K562 (cell line): ENCODE measurements at regions not wholly inside any gene's neighbourhood (a gene's known extent, or its start where the extent isn't known, plus 50 kb on each side); places are given as distances from the start of the nearest gene placed in this dataset.
A peak's percentile ranks its signal among the peaks of the same experiment; 100 is the strongest.

Experiments used
- ATAC-seq: fragments of 200-7000 bp; cut with Tn5 transposase; 3 replicates; pipeline ENCODE4 v1.9.1; 2020; ENCODE audit warnings: moderate library complexity
- BruUV-seq: library from RNA; stranded (reverse); fragments of 400-500 nt; replicated peaks from 2 replicates; lab custom pipeline; 2021; lab: Mats Ljungman, UMichigan
- CTCF ChIA-PET: fragments of 300-600 bp; formaldehyde crosslinking; extraction: SDS; loops from one replicate; lab custom pipeline; 2021; ENCODE audit warnings: low intra/inter-chr PET ratio; lab: Yijun Ruan, JAX
- POLR2A ChIA-PET: fragments of 300-600, 350-650 bp; sonication (Branson Sonifier 250); formaldehyde crosslinking; extraction: SDS; loops from one replicate; lab custom pipeline; 2021; ENCODE audit warnings: antibody characterized with exemption, inconsistent platforms; lab: Yijun Ruan, JAX
- DNase-seq, 4 experiments: peaks; one replicate each; pipeline versions ENCODE4 v3.0.0 to v3.0.0-alpha.2; 2011 to 2018; ENCODE audit warnings: low spot score in 3 of 4, mixed read lengths in 3 of 4; ENCODE audit errors: extremely low read depth in 1 of 4
- FAIRE-seq: peaks from 2 replicates; lab custom pipeline; 2011; peaks lifted over from hg19 to GRCh38; lab: Jason Lieb, UNC
- H2AFZ ChIP-seq: 2 replicates; pipeline ENCODE4 v1.6.0; 2011; ENCODE audit warnings: low read depth, low read length, control low read depth, inconsistent platforms
- H3K27ac ChIP-seq: fragments of 200-600 bp; 3 replicates; pipeline ENCODE4 v1.8.0; 2011; ENCODE audit warnings: low read depth, mild to moderate bottlenecking, control low read depth, inconsistent platforms, low read length, moderate library complexity, mixed read lengths; ENCODE audit errors: extremely low read depth
- H3K27me3 ChIP-seq, 2 experiments: fragments of 300-600 bp in 1 of 2; 2 replicates in 1 of 2; 3 replicates in 1 of 2; pipeline versions ENCODE4 v1.6.0 to v1.8.0; 2011; ENCODE audit warnings: inconsistent platforms in 2 of 2, low read length in 2 of 2, mild to moderate bottlenecking in 1 of 2, mixed read lengths in 1 of 2, moderate library complexity in 1 of 2; ENCODE audit not compliant: control insufficient read depth in 2 of 2, insufficient read depth in 2 of 2
- H3K36me3 ChIP-seq: fragments of 300-600 bp; 3 replicates; pipeline ENCODE4 v1.8.0; 2011; ENCODE audit warnings: mild to moderate bottlenecking, low read length, inconsistent platforms; ENCODE audit not compliant: control insufficient read depth, insufficient read depth
- H3K4me1 ChIP-seq, 2 experiments: fragments of 200-600 bp in 1 of 2; replicated peaks in 1 of 2; 2 replicates in 1 of 2; 3 replicates in 1 of 2; pipeline versions ENCODE4 v1.5.1 to v1.8.0; 2011; ENCODE audit warnings: inconsistent platforms in 2 of 2, low read length in 2 of 2, mild to moderate bottlenecking in 1 of 2, mixed read lengths in 1 of 2, moderate library complexity in 1 of 2; ENCODE audit not compliant: control insufficient read depth in 2 of 2, insufficient read depth in 2 of 2
- H3K4me2 ChIP-seq: 2 replicates; pipeline ENCODE4 v1.6.1; 2011; ENCODE audit warnings: low read length, control low read depth, inconsistent platforms, mixed read lengths; ENCODE audit not compliant: insufficient read depth
- H3K4me3 ChIP-seq: fragments of 200-600 bp; sonication (generic), shearing (Covaris generic); 2 replicates; pipeline ENCODE4 v1.5.1; 2016; ENCODE audit warnings: control low read depth, inconsistent platforms
- H3K79me2 ChIP-seq: fragments of 200-600 bp; 3 replicates; pipeline ENCODE4 v1.8.0; 2011; ENCODE audit warnings: low read length, inconsistent platforms; ENCODE audit not compliant: control insufficient read depth, insufficient read depth
- H3K9ac ChIP-seq, 2 experiments: 2 replicates each; pipeline versions ENCODE4 v1.6.0 to v1.6.1; 2011; ENCODE audit warnings: low read depth in 2 of 2, low read length in 2 of 2, control low read depth in 1 of 2, inconsistent platforms in 1 of 2, mild to moderate bottlenecking in 1 of 2, mixed read lengths in 1 of 2; ENCODE audit not compliant: insufficient read depth in 1 of 2
- H3K9me1 ChIP-seq: one replicate; pipeline ENCODE4 v1.6.0; 2011; ENCODE audit warnings: inconsistent platforms, mild to moderate bottlenecking, low read length, moderate library complexity; ENCODE audit not compliant: control insufficient read depth, insufficient read depth
- H3K9me3 ChIP-seq: replicated peaks from 2 replicates; pipeline ENCODE4 v1.5.1; 2011; ENCODE audit warnings: low read depth, low read length, inconsistent platforms; ENCODE audit not compliant: control insufficient read depth, insufficient read depth
- H4K20me1 ChIP-seq: replicated peaks from 2 replicates; pipeline ENCODE4 v1.6.1; 2011; ENCODE audit warnings: low read length, inconsistent platforms, mixed read lengths; ENCODE audit not compliant: control insufficient read depth, insufficient read depth
- CBFA2T2 ChIP-seq: fragments of 450-650 bp; conservative IDR thresholded peaks from 2 replicates; pipeline ENCODE4 v1.6.1; 2017; ENCODE audit warnings: mild to moderate bottlenecking
- CBFA2T3 ChIP-seq: fragments of 450-650 bp; IDR thresholded peaks from 2 replicates; pipeline ENCODE4 v1.6.1; 2017
- DPF2 ChIP-seq: fragments of 450-650 bp; IDR thresholded peaks from 2 replicates; pipeline ENCODE4 v1.6.1; 2016
- GATA2 ChIP-seq: sonication (generic); formaldehyde crosslinking; IDR thresholded peaks from 2 replicates; pipeline ENCODE4 v1.4.0; 2020; ENCODE audit warnings: mild to moderate bottlenecking, missing genetic modification reagents
- KLF13 ChIP-seq: fragments of 450-650 bp; IDR thresholded peaks from 2 replicates; pipeline ENCODE4 v1.6.1; 2016; ENCODE audit warnings: missing genetic modification characterization, low read depth, mild to moderate bottlenecking, missing compliant biosample characterization, moderate library complexity, borderline replicate concordance
- MEIS2 ChIP-seq: fragments of 450-650 bp; IDR thresholded peaks from 2 replicates; pipeline ENCODE4 v1.6.1; 2014; ENCODE audit warnings: mild to moderate bottlenecking; ENCODE audit not compliant: partially characterized antibody
- POLR3A ChIP-seq: IDR thresholded peaks from 2 replicates; pipeline ENCODE4 v1.6.1; 2011; ENCODE audit warnings: borderline replicate concordance, mild to moderate bottlenecking, moderate library complexity; ENCODE audit not compliant: insufficient read length, insufficient read depth; ENCODE audit errors: extremely low read depth
- PPARD ChIP-seq: fragments of 250-450 bp; sonication (Bioruptor Pico); IDR thresholded peaks from 2 replicates; pipeline ENCODE4 v1.8.0; 2022; ENCODE audit warnings: inconsistent platforms, mild to moderate bottlenecking, moderate library complexity
- STAT5A ChIP-seq: IDR thresholded peaks from 2 replicates; pipeline ENCODE4 v1.6.1; 2012; ENCODE audit warnings: low read length, inconsistent platforms, borderline replicate concordance
- TAL1 ChIP-seq: fragments of 450-650 bp; IDR thresholded peaks from 2 replicates; pipeline ENCODE4 v1.6.1; 2016; ENCODE audit warnings: mild to moderate bottlenecking
- ZNF584 ChIP-seq: fragments of 200-800 bp; sonication (Bioruptor generic); IDR thresholded peaks from 2 replicates; pipeline ENCODE4 v1.6.1; 2016; ENCODE audit warnings: low read depth, mild to moderate bottlenecking, missing genetic modification characterization, missing compliant biosample characterization
- ZNF717 ChIP-seq: fragments of 250-450 bp; sonication (Bioruptor Pico); IDR thresholded peaks from 2 replicates; pipeline ENCODE4 v1.5.0; 2021
- WGBS: fragments of 100-300 bp; shearing (Covaris generic); methylation state at CpG from one replicate; pipeline ENCODE4 v1.1.6; 2016; ENCODE audit warnings: low coverage, mixed read lengths; ENCODE audit not compliant: insufficient coverage; ENCODE audit errors: missing lambda C conversion rate; 5-methylcytosine and 5-hydroxymethylcytosine counted together
- in situ Hi-C: fragments of 300-500 bp; cut with MboI; formaldehyde crosslinking; loops from 4 replicates; pipeline ENCODE4 v1.15.0; 2018; ENCODE audit warnings: inconsistent platforms, mixed read lengths
- intact Hi-C: fragments of 100-400 bp; cut with micrococcal nuclease; formaldehyde crosslinking; loops from 2 replicates; pipeline ENCODE4 v1.14.2; 2022
- TF ChIP-seq, protein P1 (sequence below), 2 experiments: IDR thresholded peaks in 1 of 2; conservative IDR thresholded peaks in 1 of 2; 2 replicates each; pipeline ENCODE4 v1.6.1; 2016; ENCODE audit warnings: low read depth in 2 of 2, mild to moderate bottlenecking in 1 of 2, missing compliant biosample characterization in 1 of 2, missing genetic modification characterization in 1 of 2, moderate library complexity in 1 of 2
- TF ChIP-seq, protein P2 (sequence below): fragments of 450-650 bp; IDR thresholded peaks from 2 replicates; pipeline ENCODE4 v1.6.1; 2016

DNA sequence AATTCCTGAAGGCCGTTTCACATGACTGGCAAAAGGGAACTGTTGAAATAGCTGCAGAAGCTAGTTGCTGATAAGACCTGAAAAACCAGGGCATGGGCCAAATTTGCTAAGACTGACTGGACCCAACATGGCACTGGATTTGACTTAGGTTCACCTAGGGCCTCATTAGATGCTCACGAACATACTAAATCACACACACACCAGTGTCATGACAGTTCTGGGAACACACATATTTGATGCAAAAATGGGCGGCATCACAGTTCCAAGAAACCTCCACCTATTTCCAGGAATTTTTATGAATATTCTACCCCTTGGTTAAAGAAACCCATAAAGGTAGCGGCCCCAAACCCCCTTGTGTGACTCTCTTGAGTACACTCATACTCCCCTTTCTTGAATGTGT, 99.6 kb upstream of the OBI1 start:
- no peak for FAIRE-seq
- 2% methylated on average over 4 of the region's 4 CpGs for WGBS
- no peak overlapping the region for H2AFZ ChIP-seq
- no peaks in the 10 kb centered on the region for H3K79me2 ChIP-seq
- POLR2A ChIA-PET, result no interaction called here
- H3K4me3 ChIP-seq, result no peak overlapping the region
- no peaks in the 10 kb centered on the region for H3K27me3 ChIP-seq
- no peaks in the 10 kb centered on the region for H3K36me3 ChIP-seq
- no peak overlapping the region for H3K4me2 ChIP-seq
- H3K9me1 ChIP-seq, result no peaks in the 10 kb centered on the region
- H3K4me1 ChIP-seq, result no peaks in the 10 kb centered on the region
- TF ChIP-seq TAL1, result peak; percentile 11; the same call in 1 of the 2 replicates
- peak; percentile 18; the same call in 1 of the 2 replicates for TF ChIP-seq DPF2
- TF ChIP-seq, protein P1, sequence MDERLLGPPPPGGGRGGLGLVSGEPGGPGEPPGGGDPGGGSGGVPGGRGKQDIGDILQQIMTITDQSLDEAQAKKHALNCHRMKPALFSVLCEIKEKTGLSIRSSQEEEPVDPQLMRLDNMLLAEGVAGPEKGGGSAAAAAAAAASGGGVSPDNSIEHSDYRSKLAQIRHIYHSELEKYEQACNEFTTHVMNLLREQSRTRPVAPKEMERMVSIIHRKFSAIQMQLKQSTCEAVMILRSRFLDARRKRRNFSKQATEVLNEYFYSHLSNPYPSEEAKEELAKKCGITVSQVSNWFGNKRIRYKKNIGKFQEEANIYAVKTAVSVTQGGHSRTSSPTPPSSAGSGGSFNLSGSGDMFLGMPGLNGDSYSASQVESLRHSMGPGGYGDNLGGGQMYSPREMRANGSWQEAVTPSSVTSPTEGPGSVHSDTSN (CRISPR knock-in tag; IDR thresholded peaks at IDR 0.05; ENCODE audit: low read depth), result no peak
- TF ChIP-seq, protein P1 (tag; conservative IDR thresholded peaks at IDR 0.05; ENCODE audit: low read depth), result peak; percentile 78
- TF ChIP-seq GATA2, result no peak
- 0 out of 2 replicates have a peak, but pooled peaks have one; percentile 10 for TF ChIP-seq CBFA2T2
- no peak for TF ChIP-seq PPARD (CRISPR knock-in tag)
- TF ChIP-seq, protein P2, sequence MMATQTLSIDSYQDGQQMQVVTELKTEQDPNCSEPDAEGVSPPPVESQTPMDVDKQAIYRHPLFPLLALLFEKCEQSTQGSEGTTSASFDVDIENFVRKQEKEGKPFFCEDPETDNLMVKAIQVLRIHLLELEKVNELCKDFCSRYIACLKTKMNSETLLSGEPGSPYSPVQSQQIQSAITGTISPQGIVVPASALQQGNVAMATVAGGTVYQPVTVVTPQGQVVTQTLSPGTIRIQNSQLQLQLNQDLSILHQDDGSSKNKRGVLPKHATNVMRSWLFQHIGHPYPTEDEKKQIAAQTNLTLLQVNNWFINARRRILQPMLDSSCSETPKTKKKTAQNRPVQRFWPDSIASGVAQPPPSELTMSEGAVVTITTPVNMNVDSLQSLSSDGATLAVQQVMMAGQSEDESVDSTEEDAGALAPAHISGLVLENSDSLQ, result peak; percentile 74
- no peak for TF ChIP-seq POLR3A
- peak; percentile 84 for TF ChIP-seq MEIS2
- TF ChIP-seq STAT5A, result peak; percentile 78
- no peak for TF ChIP-seq ZNF717 (CRISPR knock-in tag)
- TF ChIP-seq KLF13 (tag), result no peak
- TF ChIP-seq CBFA2T3, result peak; percentile 16; the same call in 1 of the 2 replicates
- TF ChIP-seq ZNF584 (CRISPR knock-in tag), result no peak
- TF ChIP-seq, all 486 proteins: peak for 8
- intact Hi-C loops (no loop called here), in situ Hi-C loops (no loop called here)
- Histone ChIP-seq H3K27ac (no peak overlapping the region), H3K9ac (no peak overlapping the region), H3K9me3 (no peaks in the 10 kb centered on the region), H4K20me1 (no peaks in the 10 kb centered on the region)
- DNase-seq, result peak in 1 of 4 experiments; percentile 33
- peak; percentile 60 for ATAC-seq
- no TSS peak for BruUV-seq
- CTCF ChIA-PET, result no interaction called here
